ENCODE measurements at regions not wholly inside any gene's neighbourhood (a gene's known extent, or its start where the extent isn't known, plus 50 kb on each side); places are given as distances from the start of the nearest gene placed in this dataset.

DNA sequence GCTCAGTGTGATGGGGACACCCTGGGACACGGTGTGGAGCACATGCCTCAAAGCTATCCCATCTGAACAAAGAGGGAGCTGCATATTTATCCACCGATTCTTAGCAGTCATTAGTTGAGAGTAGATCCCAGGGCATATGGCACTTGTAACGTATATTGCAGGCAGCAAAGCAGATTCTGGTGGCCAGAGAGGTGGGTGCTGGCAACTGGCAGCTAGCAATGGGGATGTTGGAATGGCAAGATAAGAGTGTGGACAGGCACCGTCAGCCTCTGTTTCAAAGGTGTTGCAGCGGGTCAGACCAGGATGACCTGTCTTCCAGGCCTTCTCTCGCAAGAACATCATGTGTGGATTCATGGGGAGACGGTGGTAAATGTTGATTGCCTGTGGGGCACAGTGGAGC is 54.0 kb upstream of the ADRA1D start:
- DNase-seq (ENCODE audit: low read depth), result no peak

GRCh38 chr20:4300921-4301320 is 51.8 kb upstream of the ADRA1D start:
- no peak for DNase-seq (ENCODE audit: low read depth)

- DNase-seq (ENCODE audit: low read depth), result no peak
Observed at GRCh38 chr20:4300401-4300800, 51.3 kb upstream of the ADRA1D start.

- DNase-seq (ENCODE audit: low read depth), result no peak
Observed at GRCh38 chr20:4299773-4300172, 50.7 kb upstream of the ADRA1D start.

- no peak for DNase-seq (ENCODE audit: low read depth)
Observed at GRCh38 chr20:4299216-4299615, 50.1 kb upstream of the ADRA1D start.
